Keratinocyte (primary cell): ENCODE measurements at regions not wholly inside any gene's neighbourhood (a gene's known extent, or its start where the extent isn't known, plus 50 kb on each side); places are given as distances from the start of the nearest gene placed in this dataset.
A peak's percentile ranks its signal among the peaks of the same experiment; 100 is the strongest.

Experiments
- DNase-seq: peaks from one replicate; pipeline ENCODE4 v3.0.0-alpha.2; 2011; ENCODE audit warnings: low read depth, missing footprints, low spot score
- FAIRE-seq: peaks from 2 replicates; lab custom pipeline; 2011; peaks lifted over from hg19 to GRCh38; lab: Jason Lieb, UNC
- H2AFZ ChIP-seq: 2 replicates; pipeline ENCODE4 v1.6.0; 2012; ENCODE audit warnings: low read length, control low read depth, inconsistent platforms; ENCODE audit not compliant: control insufficient read depth
- H3K27ac ChIP-seq: 2 replicates; pipeline ENCODE4 v1.5.1; 2011; ENCODE audit warnings: low read length; ENCODE audit not compliant: control insufficient read depth, insufficient read depth
- H3K27me3 ChIP-seq: 3 replicates; pipeline ENCODE4 v1.6.0; 2011; ENCODE audit warnings: low read length; ENCODE audit not compliant: control insufficient read depth, insufficient read depth; ENCODE audit errors: extremely low read depth
- H3K36me3 ChIP-seq, 2 experiments: 2 replicates in 1 of 2; 3 replicates in 1 of 2; pipeline ENCODE4 v1.5.1; 2011; ENCODE audit warnings: low read length in 2 of 2, mild to moderate bottlenecking in 1 of 2; ENCODE audit not compliant: control insufficient read depth in 2 of 2, insufficient read depth in 2 of 2; ENCODE audit errors: extremely low read depth in 1 of 2
- H3K4me1 ChIP-seq: 3 replicates; pipeline ENCODE4 v1.5.1; 2011; ENCODE audit warnings: low read length; ENCODE audit not compliant: control insufficient read depth, insufficient read depth; ENCODE audit errors: extremely low read depth
- H3K4me2 ChIP-seq: 3 replicates; pipeline ENCODE4 v1.6.0; 2011; ENCODE audit warnings: low read depth, low read length; ENCODE audit not compliant: control insufficient read depth, insufficient read depth; ENCODE audit errors: extremely low read depth
- H3K4me3 ChIP-seq, 3 experiments: fragments of 200-600 bp in 1 of 3; sonication (generic) in 1 of 3; 2 replicates in 2 of 3; 3 replicates in 1 of 3; pipeline ENCODE4 v1.5.1; 2011 to 2016; ENCODE audit warnings: low read length in 3 of 3, mild to moderate bottlenecking in 3 of 3, control low read depth in 2 of 3, inconsistent platforms in 1 of 3, low read depth in 1 of 3, mixed read lengths in 1 of 3, mixed run types in 1 of 3, moderate library complexity in 1 of 3; ENCODE audit not compliant: control insufficient read depth in 2 of 3, insufficient read depth in 2 of 3; ENCODE audit errors: extremely low read depth in 1 of 3
- H3K79me2 ChIP-seq: 2 replicates; pipeline ENCODE4 v1.6.0; 2012; ENCODE audit warnings: low read length; ENCODE audit not compliant: control insufficient read depth, insufficient read depth
- H3K9ac ChIP-seq: 3 replicates; pipeline ENCODE4 v1.6.0; 2011; ENCODE audit warnings: low read length; ENCODE audit not compliant: control insufficient read depth, insufficient read depth; ENCODE audit errors: extremely low read depth
- H3K9me1 ChIP-seq: 3 replicates; pipeline ENCODE4 v1.6.0; 2011; ENCODE audit warnings: low read length; ENCODE audit not compliant: control insufficient read depth, insufficient read depth; ENCODE audit errors: extremely low read depth
- H3K9me3 ChIP-seq: 2 replicates; pipeline ENCODE4 v1.5.1; 2012; ENCODE audit warnings: low read depth, low read length; ENCODE audit not compliant: control insufficient read depth
- H4K20me1 ChIP-seq: 3 replicates; pipeline ENCODE4 v1.6.0; 2011; ENCODE audit warnings: low read length; ENCODE audit not compliant: control insufficient read depth, insufficient read depth; ENCODE audit errors: extremely low read depth
- CTCF ChIP-seq, 3 experiments: IDR thresholded peaks in 1 of 3; conservative IDR thresholded peaks in 1 of 3; optimal IDR thresholded peaks in 1 of 3; 2 replicates in 2 of 3; 3 replicates in 1 of 3; pipeline versions ENCODE3 to v1.5.1; 2011; ENCODE audit warnings: low read length in 3 of 3, mild to moderate bottlenecking in 3 of 3, moderate library complexity in 2 of 3, control low read depth in 1 of 3, inconsistent platforms in 1 of 3; ENCODE audit not compliant: insufficient read depth in 2 of 3; ENCODE audit errors: extremely low read depth in 1 of 3
- EZH2 ChIP-seq: IDR thresholded peaks from one replicate; pipeline ENCODE4 v1.6.1; 2012; ENCODE audit warnings: inconsistent platforms, mild to moderate bottlenecking, low read length, moderate library complexity
- dilution Hi-C: fragments of 300-500 bp; cut with MboI; formaldehyde crosslinking; loops from one replicate; pipeline ENCODE4 v1.7.0; 2020; ENCODE audit warnings: low sequenced_read_pairs; ENCODE audit not compliant: extremely low pct_ligation_motif_present

- TF ChIP-seq EZH2 (no peak), CTCF (optimal IDR thresholded peaks at IDR 0.05 in 1 of 3, IDR thresholded peaks at IDR 0.05 in 1 of 3, conservative IDR thresholded peaks at IDR 0.05 in 1 of 3; ENCODE audit: extremely low read depth in 1 of 3, insufficient read depth in 2 of 3, low read length in 3 of 3) (peak; percentile 25 to 35 (median 35))
- no peak overlapping the region for H3K27ac ChIP-seq
- dilution Hi-C loops: loop anchor here (25.0 kb wide), 1 partner anchor 609 kb away; the partner anchor contains the start of gene GPR37
Measured at GRCh38 chr7:124152859-124153692, 120.2 kb upstream of the TMEM229A start.

GRCh38 chr7:124137664-124138063 is 104.8 kb upstream of the TMEM229A start:
- Histone ChIP-seq H3K9ac (no peak overlapping the region), H4K20me1 (no peaks in the 10 kb centered on the region), H3K4me3 (no peak overlapping the region), H3K36me3 (no peaks in the 10 kb centered on the region), H3K79me2 (no peaks in the 10 kb centered on the region), H3K27me3 (no peaks in the 10 kb centered on the region), H3K9me3 (no peaks in the 10 kb centered on the region), H3K9me1 (no peaks in the 10 kb centered on the region), H2AFZ (no peak overlapping the region), H3K4me2 (no peak overlapping the region), H3K27ac (no peak overlapping the region), H3K4me1 (no peaks in the 10 kb centered on the region)
- no peak for FAIRE-seq
- DNase-seq: no peak
- dilution Hi-C loops: no loop called here
- TF ChIP-seq CTCF (optimal IDR thresholded peaks at IDR 0.05 in 1 of 3, IDR thresholded peaks at IDR 0.05 in 1 of 3, conservative IDR thresholded peaks at IDR 0.05 in 1 of 3; ENCODE audit: extremely low read depth in 1 of 3, insufficient read depth in 2 of 3, low read length in 3 of 3) (no peak), EZH2 (no peak)

More at GRCh38 chr7:124152859-124153692, 120.2 kb upstream of the TMEM229A start:
- no peak overlapping the region for H3K4me3 ChIP-seq
- H3K9me3 ChIP-seq: no peaks in the 10 kb centered on the region
- FAIRE-seq (peak; percentile 89), DNase-seq (no peak)
- no peaks in the 10 kb centered on the region for H3K27me3 ChIP-seq
- no peak overlapping the region for H3K9ac ChIP-seq
- peaks cover 11% of the 10 kb centered on the region for H3K4me1 ChIP-seq
- H2AFZ ChIP-seq: no peak overlapping the region
- H3K36me3 ChIP-seq: no peaks in the 10 kb centered on the region
- no peaks in the 10 kb centered on the region for H3K9me1 ChIP-seq
- no peaks in the 10 kb centered on the region for H3K79me2 ChIP-seq
- H3K4me2 ChIP-seq: no peak overlapping the region
- no peaks in the 10 kb centered on the region for H4K20me1 ChIP-seq
